ENCODE measurements at regions not wholly inside any gene's neighbourhood (a gene's known extent, or its start where the extent isn't known, plus 50 kb on each side); places are given as distances from the start of the nearest gene placed in this dataset.

DNA sequence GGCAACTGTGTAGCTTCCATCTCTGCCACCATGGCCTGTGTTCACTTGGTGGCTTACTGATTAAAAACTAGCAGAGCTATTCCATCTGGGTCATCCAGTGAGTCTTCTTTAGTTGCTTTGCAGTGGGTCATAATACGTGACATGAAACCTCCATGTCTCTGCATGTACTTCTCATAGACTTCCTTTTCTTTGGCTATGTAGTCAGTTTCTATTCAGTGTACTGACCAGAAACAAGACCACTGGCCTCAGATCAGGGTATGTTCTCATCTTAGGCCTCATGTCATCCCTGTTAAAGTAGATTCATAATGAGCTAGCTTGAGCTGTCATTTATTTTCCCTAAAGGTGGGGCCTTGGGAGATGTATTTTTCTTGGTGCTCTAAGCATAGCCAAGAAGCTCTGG is 195.2 kb downstream of the CCNG2 start:
- TF ChIP-seq ZNF416 (tag by site-specific recombination; IDR thresholded peaks at IDR 0.05) (no peak), ZNF830 (tag by site-specific recombination; IDR thresholded peaks at IDR 0.05; ENCODE audit: low read depth) (no peak)
